Endothelial cell of umbilical vein (primary cell): ENCODE measurements at regions not wholly inside any gene's neighbourhood (a gene's known extent, or its start where the extent isn't known, plus 50 kb on each side); places are given as distances from the start of the nearest gene placed in this dataset.

ENCODE experiments used
- BruUV-seq: library from RNA; stranded (reverse); fragments of 400-500 nt; replicated peaks from 2 replicates; lab custom pipeline; 2021; lab: Mats Ljungman, UMichigan
- CTCF ChIA-PET: fragments of 300-600, 350-600 bp; sonication (Branson Sonifier 250); formaldehyde crosslinking; loops from one replicate; lab custom pipeline; 2021; ENCODE audit warnings: antibody characterized with exemption, inconsistent platforms; lab: Charles Lee
- POLR2A ChIA-PET: fragments of 300-600, 350-600 bp; sonication (Branson Sonifier 250); formaldehyde crosslinking; loops from one replicate; lab custom pipeline; 2021; ENCODE audit warnings: antibody characterized with exemption, inconsistent platforms; lab: Charles Lee
- DNase-seq: peaks from one replicate; pipeline ENCODE4 v3.0.0-alpha.2; 2011; ENCODE audit warnings: low read depth, low spot score
- FAIRE-seq: peaks from 2 replicates; lab custom pipeline; 2011; peaks lifted over from hg19 to GRCh38; lab: Jason Lieb, UNC
- H2AFZ ChIP-seq: 2 replicates; pipeline ENCODE4 v1.6.0; 2012; ENCODE audit warnings: low read depth, low read length, control low read depth, inconsistent platforms
- H3K27ac ChIP-seq: 2 replicates; pipeline ENCODE4 v1.5.1; 2011; ENCODE audit warnings: low read depth, mild to moderate bottlenecking, control low read depth, low read length, moderate library complexity; ENCODE audit not compliant: insufficient read depth
- H3K27me3 ChIP-seq, 2 experiments: 2 replicates each; pipeline versions ENCODE4 v1.6.0 to v1.6.1; 2011; ENCODE audit warnings: low read length in 2 of 2, mixed read lengths in 1 of 2; ENCODE audit not compliant: control insufficient read depth in 2 of 2, insufficient read depth in 2 of 2
- H3K36me3 ChIP-seq, 2 experiments: 2 replicates in 1 of 2; 3 replicates in 1 of 2; pipeline ENCODE4 v1.5.1; 2011; ENCODE audit warnings: low read length in 2 of 2, mild to moderate bottlenecking in 1 of 2, moderate library complexity in 1 of 2; ENCODE audit not compliant: control insufficient read depth in 2 of 2, insufficient read depth in 2 of 2; ENCODE audit errors: extremely low read depth in 1 of 2
- H3K4me1 ChIP-seq: 3 replicates; pipeline ENCODE4 v1.5.1; 2011; ENCODE audit warnings: mild to moderate bottlenecking, low read length; ENCODE audit not compliant: control insufficient read depth, insufficient read depth; ENCODE audit errors: extremely low read depth
- H3K4me2 ChIP-seq: 2 replicates; pipeline ENCODE4 v1.6.1; 2011; ENCODE audit warnings: low read length, control low read depth, mixed read lengths; ENCODE audit not compliant: insufficient read depth
- H3K4me3 ChIP-seq, 3 experiments: fragments of 200-600 bp in 1 of 3; sonication (generic), shearing (Covaris generic) in 1 of 3; replicated peaks in 1 of 3; 2 replicates each; pipeline ENCODE4 v1.5.1; 2011 to 2016; ENCODE audit warnings: control low read depth in 3 of 3, low read length in 3 of 3, mild to moderate bottlenecking in 2 of 3, inconsistent platforms in 1 of 3, low read depth in 1 of 3, moderate library complexity in 1 of 3; ENCODE audit not compliant: insufficient read depth in 1 of 3
- H3K79me2 ChIP-seq: 2 replicates; pipeline ENCODE4 v1.6.0; 2012; ENCODE audit warnings: low read length, inconsistent platforms; ENCODE audit not compliant: control insufficient read depth, insufficient read depth
- H3K9ac ChIP-seq: replicated peaks from 2 replicates; pipeline ENCODE3; 2011; ENCODE audit warnings: low read length, control low read depth; ENCODE audit not compliant: insufficient read depth; ENCODE audit errors: extremely low read depth
- H3K9me1 ChIP-seq: replicated peaks from 3 replicates; pipeline ENCODE4 v1.6.0; 2011; ENCODE audit warnings: mild to moderate bottlenecking, low read length; ENCODE audit not compliant: control insufficient read depth, insufficient read depth; ENCODE audit errors: extremely low read depth
- H3K9me3 ChIP-seq: replicated peaks from 2 replicates; pipeline ENCODE4 v1.5.1; 2012; ENCODE audit warnings: low read length, inconsistent platforms; ENCODE audit not compliant: control insufficient read depth, insufficient read depth
- H4K20me1 ChIP-seq: replicated peaks from 2 replicates; pipeline ENCODE3; 2011; ENCODE audit warnings: mild to moderate bottlenecking, low read length; ENCODE audit not compliant: control insufficient read depth, insufficient read depth; ENCODE audit errors: extremely low read depth
- EZH2 ChIP-seq: IDR thresholded peaks from 2 replicates; pipeline ENCODE4 v1.6.1; 2012; ENCODE audit warnings: borderline replicate concordance, low read depth, mild to moderate bottlenecking, moderate library complexity, low read length, inconsistent platforms; ENCODE audit not compliant: severe bottlenecking
- FOS ChIP-seq: IDR thresholded peaks from 2 replicates; pipeline ENCODE4 v1.6.1; 2011; ENCODE audit warnings: mild to moderate bottlenecking, low read length, moderate library complexity, borderline replicate concordance; ENCODE audit not compliant: insufficient read depth
- GATA2 ChIP-seq: IDR thresholded peaks from 2 replicates; pipeline ENCODE4 v1.7.0; 2011; ENCODE audit warnings: low read depth, mild to moderate bottlenecking, moderate library complexity, mixed read lengths, low read length; ENCODE audit not compliant: insufficient read length, insufficient read depth
- JUN ChIP-seq: IDR thresholded peaks from 2 replicates; pipeline ENCODE4 v1.6.1; 2011; ENCODE audit warnings: borderline replicate concordance, low read depth; ENCODE audit not compliant: insufficient read length, insufficient read depth
- MYC ChIP-seq: IDR thresholded peaks from one replicate; pipeline ENCODE4 v1.6.1; 2011; ENCODE audit warnings: mild to moderate bottlenecking, low read depth, low read length
- POLR2A ChIP-seq: IDR thresholded peaks from 2 replicates; pipeline ENCODE4 v1.6.1; 2012; ENCODE audit warnings: low read depth, mild to moderate bottlenecking, control low read depth, low read length
- POLR2AphosphoS5 ChIP-seq: IDR thresholded peaks from 2 replicates; pipeline ENCODE4 v1.6.1; 2012; ENCODE audit warnings: low read depth, mild to moderate bottlenecking, control low read depth, low read length, moderate library complexity; ENCODE audit not compliant: insufficient read depth
- dilution Hi-C: fragments of 300-500 bp; cut with MboI; formaldehyde crosslinking; loops from one replicate; pipeline ENCODE4 v1.15.0; 2019; ENCODE audit warnings: low sequenced_read_pairs; ENCODE audit not compliant: extremely low pct_ligation_motif_present
- intact Hi-C: fragments of 100-400 bp; cut with micrococcal nuclease; formaldehyde crosslinking; loops from one replicate; pipeline ENCODE4 v1.10.0; 2022
- TF ChIP-seq, protein P1 (sequence below), 2 donors: IDR thresholded peaks; 1 replicate in 1 of 2; 2 replicates in 1 of 2; pipeline ENCODE4 v1.5.1; 2011; ENCODE audit warnings: low read length in 2 of 2, mild to moderate bottlenecking in 2 of 2, moderate library complexity in 2 of 2, control low read depth in 1 of 2, inconsistent platforms in 1 of 2, low read depth in 1 of 2; ENCODE audit not compliant: insufficient read depth in 1 of 2; ENCODE audit errors: extremely low read depth in 1 of 2
- TF ChIP-seq, protein P2 (sequence below): IDR thresholded peaks from 2 replicates; pipeline ENCODE4 v1.6.1; 2011; ENCODE audit not compliant: insufficient read depth, insufficient read length

DNA sequence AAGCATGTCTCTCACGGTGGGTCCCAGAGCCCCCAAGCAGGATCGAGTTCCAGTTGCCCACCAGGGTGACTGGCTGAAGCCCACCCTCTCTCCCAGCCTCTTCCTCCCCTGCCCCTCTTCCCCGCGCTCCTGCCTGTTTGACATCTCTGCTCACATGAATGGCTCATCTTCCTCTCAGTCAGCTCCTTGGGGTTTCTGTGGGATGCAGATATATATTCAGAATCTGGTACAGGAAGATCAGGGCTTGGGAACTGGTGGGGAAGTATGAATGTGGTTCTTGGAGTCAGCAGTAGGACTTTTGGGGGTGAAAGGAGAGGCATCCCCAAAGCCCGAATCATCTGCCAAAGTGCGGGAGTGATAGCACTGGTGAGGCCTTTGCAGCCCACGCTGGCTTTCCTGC, 158.9 kb upstream of the CIBAR2 start:
- H4K20me1 ChIP-seq, result no peaks in the 10 kb centered on the region
- no peaks in the 10 kb centered on the region for H3K27me3 ChIP-seq
- no peaks in the 10 kb centered on the region for H3K79me2 ChIP-seq
- no peak overlapping the region for H3K27ac ChIP-seq
- no TSS peak for BruUV-seq
- FAIRE-seq (no peak), DNase-seq (no peak)
- H3K4me2 ChIP-seq, result no peak overlapping the region
- no peak overlapping the region for H2AFZ ChIP-seq
- H3K4me3 ChIP-seq, result no peak overlapping the region
- intact Hi-C loops, result no loop called here
- POLR2A ChIA-PET, result no interaction called here
- CTCF ChIA-PET, result interaction anchor here (1.4 to 2.1 kb wide), 2 partner anchors 18 to 26 kb away, joined by 3 to 5 read pairs; no protein-coding TSS in a partner anchor
- H3K4me1 ChIP-seq, result no peaks in the 10 kb centered on the region
- H3K9ac ChIP-seq, result no peak overlapping the region
- dilution Hi-C loops, result no loop called here
- TF ChIP-seq, protein P1, sequence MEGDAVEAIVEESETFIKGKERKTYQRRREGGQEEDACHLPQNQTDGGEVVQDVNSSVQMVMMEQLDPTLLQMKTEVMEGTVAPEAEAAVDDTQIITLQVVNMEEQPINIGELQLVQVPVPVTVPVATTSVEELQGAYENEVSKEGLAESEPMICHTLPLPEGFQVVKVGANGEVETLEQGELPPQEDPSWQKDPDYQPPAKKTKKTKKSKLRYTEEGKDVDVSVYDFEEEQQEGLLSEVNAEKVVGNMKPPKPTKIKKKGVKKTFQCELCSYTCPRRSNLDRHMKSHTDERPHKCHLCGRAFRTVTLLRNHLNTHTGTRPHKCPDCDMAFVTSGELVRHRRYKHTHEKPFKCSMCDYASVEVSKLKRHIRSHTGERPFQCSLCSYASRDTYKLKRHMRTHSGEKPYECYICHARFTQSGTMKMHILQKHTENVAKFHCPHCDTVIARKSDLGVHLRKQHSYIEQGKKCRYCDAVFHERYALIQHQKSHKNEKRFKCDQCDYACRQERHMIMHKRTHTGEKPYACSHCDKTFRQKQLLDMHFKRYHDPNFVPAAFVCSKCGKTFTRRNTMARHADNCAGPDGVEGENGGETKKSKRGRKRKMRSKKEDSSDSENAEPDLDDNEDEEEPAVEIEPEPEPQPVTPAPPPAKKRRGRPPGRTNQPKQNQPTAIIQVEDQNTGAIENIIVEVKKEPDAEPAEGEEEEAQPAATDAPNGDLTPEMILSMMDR (IDR thresholded peaks at IDR 0.05; ENCODE audit: extremely low read depth in 1 of 2, insufficient read depth in 1 of 2, low read depth in 1 of 2, low read length in 2 of 2), result no peak
- TF ChIP-seq POLR2A (no peak), JUN (no peak)
- H3K9me3 ChIP-seq, result no peaks in the 10 kb centered on the region
- no peaks in the 10 kb centered on the region for H3K9me1 ChIP-seq
- no peaks in the 10 kb centered on the region for H3K36me3 ChIP-seq

DNA sequence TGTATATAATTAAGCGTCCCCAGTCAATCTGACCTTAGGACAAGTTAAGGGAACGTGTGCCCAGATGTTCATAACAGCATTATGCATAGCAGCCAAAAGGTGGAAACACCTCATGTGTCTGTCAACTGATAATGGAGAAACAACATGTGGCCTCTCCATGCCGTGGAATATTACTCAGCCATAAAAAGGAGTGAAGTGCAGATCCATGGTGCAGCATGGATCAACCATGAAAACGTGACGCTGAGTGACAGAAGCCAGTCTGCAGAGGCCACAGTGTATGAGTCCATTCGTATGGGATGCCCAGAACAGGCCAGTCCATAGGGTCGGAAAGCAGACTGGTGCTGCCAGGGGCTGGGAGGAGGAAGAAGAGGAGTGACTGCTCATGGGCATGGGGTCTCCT, 161.0 kb upstream of the CIBAR2 start:
- Histone ChIP-seq H3K27me3 (no peaks in the 10 kb centered on the region), H3K9ac (no peak overlapping the region), H3K4me3 (no peak overlapping the region), H3K9me1 (no peaks in the 10 kb centered on the region), H2AFZ (no peak overlapping the region), H4K20me1 (no peaks in the 10 kb centered on the region), H3K79me2 (no peaks in the 10 kb centered on the region), H3K4me1 (no peaks in the 10 kb centered on the region), H3K9me3 (no peaks in the 10 kb centered on the region), H3K36me3 (no peaks in the 10 kb centered on the region), H3K4me2 (no peak overlapping the region), H3K27ac (no peak overlapping the region)
- dilution Hi-C loops, result no loop called here
- intact Hi-C loops, result no loop called here
- ChIA-PET POLR2A (no interaction called here), CTCF (interaction anchor here (1.3 to 3.3 kb wide), 2 partner anchors 15 to 20 kb away, joined by 4 to 27 read pairs; no protein-coding TSS in a partner anchor)
- no peak for FAIRE-seq
- TF ChIP-seq, protein P1 (IDR thresholded peaks at IDR 0.05; ENCODE audit: extremely low read depth in 1 of 2, insufficient read depth in 1 of 2, low read depth in 1 of 2, low read length in 2 of 2), result no peak
- TF ChIP-seq EZH2 (no peak), POLR2AphosphoS5 (no peak), POLR2A (no peak), JUN (no peak), FOS (no peak), MYC (no peak), GATA2 (no peak)
- TF ChIP-seq, protein P2, sequence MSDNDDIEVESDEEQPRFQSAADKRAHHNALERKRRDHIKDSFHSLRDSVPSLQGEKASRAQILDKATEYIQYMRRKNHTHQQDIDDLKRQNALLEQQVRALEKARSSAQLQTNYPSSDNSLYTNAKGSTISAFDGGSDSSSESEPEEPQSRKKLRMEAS, result no peak
- BruUV-seq, result no TSS peak
- DNase-seq, result no peak
